Mammary epithelial cell (primary cell): ENCODE measurements at regions not wholly inside any gene's neighbourhood (a gene's known extent, or its start where the extent isn't known, plus 50 kb on each side); places are given as distances from the start of the nearest gene placed in this dataset.

Experiments used
- CTCF ChIP-seq, 2 donors: IDR thresholded peaks in 1 of 2; conservative IDR thresholded peaks in 1 of 2; 2 replicates each; pipeline ENCODE4 v1.5.1; 2011 to 2012; ENCODE audit warnings: inconsistent platforms in 2 of 2, low read length in 2 of 2, mild to moderate bottlenecking in 2 of 2, control low read depth in 1 of 2, low read depth in 1 of 2; ENCODE audit not compliant: insufficient read depth in 1 of 2; ENCODE audit errors: extremely low read depth in 1 of 2
- EZH2 ChIP-seq: IDR thresholded peaks from 2 replicates; pipeline ENCODE4 v1.6.1; 2012; ENCODE audit warnings: low read length, inconsistent platforms, borderline replicate concordance

GRCh38 chr19:29338480-29338879 lies 125.5 kb upstream of the UQCRFS1 start:
- TF ChIP-seq CTCF (conservative IDR thresholded peaks at IDR 0.05 in 1 of 2, IDR thresholded peaks at IDR 0.05 in 1 of 2; ENCODE audit: extremely low read depth in 1 of 2, insufficient read depth in 1 of 2, low read depth in 1 of 2, low read length in 2 of 2) = no peak
- TF ChIP-seq EZH2 = no peak
